ENCODE measurements at regions not wholly inside any gene's neighbourhood (a gene's known extent, or its start where the extent isn't known, plus 50 kb on each side); places are given as distances from the start of the nearest gene placed in this dataset.

DNA sequence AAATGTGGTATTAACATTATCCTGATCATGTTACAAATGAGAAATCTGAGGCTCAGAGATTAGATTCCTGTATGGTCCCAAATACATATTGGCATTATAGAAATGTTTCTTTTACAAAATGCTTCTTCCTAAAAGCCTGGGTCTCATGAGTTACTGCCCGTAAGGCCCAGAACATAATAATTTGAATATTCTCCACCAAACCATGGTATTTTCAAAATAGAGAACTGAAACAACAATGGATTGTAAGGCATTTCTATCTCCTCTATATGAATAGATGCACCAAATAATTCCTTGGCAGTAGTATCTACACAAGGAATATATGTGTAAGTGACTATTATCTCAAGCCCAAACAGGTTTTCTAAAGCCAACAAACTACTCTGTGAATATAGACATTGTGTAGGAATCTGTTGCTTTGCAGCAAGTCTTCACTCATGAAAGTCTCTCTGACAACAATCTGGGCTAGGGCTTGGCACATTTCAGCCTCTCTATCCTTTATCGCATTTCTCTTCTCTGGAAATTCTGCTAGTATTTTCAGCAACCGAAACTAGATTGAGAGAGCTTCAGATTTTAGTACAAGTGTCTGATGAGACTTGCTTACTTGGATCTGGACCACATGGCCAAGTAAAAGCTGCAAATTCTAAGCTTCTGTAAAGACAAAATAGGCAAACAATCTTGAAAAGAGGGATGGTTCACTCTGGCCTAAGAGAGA lies 112.8 kb upstream of the ARHGAP20 start:
- DNase-seq (ENCODE audit: low read depth, low spot score) (no peak), ATAC-seq (no peak)
- Histone ChIP-seq H3K4me3 (ENCODE audit: low read depth in 2 of 2, low read length in 2 of 2) (no peak overlapping the region), H3K27ac (ENCODE audit: low read length) (no peak overlapping the region), H3K4me1 (ENCODE audit: control insufficient read depth, insufficient read depth, low read length) (no peaks in the 10 kb centered on the region), H3K27me3 (ENCODE audit: control insufficient read depth, insufficient read depth, low read length) (no peaks in the 10 kb centered on the region), H3K9me3 (ENCODE audit: control insufficient read depth, insufficient read depth, low read depth, low read length) (no peaks in the 10 kb centered on the region), H3K36me3 (ENCODE audit: control insufficient read depth, insufficient read depth, low read length) (no peaks in the 10 kb centered on the region)
- ChIA-PET POLR2A (no interaction called here), CTCF (no interaction called here)
- in situ Hi-C loops (cut with HindIII; ENCODE audit: low pct_unique_long_range_greater_than_20kb, low sequenced_read_pairs): no loop called here
- BruUV-seq (replicated peaks): no TSS peak
- TF ChIP-seq, protein P1, sequence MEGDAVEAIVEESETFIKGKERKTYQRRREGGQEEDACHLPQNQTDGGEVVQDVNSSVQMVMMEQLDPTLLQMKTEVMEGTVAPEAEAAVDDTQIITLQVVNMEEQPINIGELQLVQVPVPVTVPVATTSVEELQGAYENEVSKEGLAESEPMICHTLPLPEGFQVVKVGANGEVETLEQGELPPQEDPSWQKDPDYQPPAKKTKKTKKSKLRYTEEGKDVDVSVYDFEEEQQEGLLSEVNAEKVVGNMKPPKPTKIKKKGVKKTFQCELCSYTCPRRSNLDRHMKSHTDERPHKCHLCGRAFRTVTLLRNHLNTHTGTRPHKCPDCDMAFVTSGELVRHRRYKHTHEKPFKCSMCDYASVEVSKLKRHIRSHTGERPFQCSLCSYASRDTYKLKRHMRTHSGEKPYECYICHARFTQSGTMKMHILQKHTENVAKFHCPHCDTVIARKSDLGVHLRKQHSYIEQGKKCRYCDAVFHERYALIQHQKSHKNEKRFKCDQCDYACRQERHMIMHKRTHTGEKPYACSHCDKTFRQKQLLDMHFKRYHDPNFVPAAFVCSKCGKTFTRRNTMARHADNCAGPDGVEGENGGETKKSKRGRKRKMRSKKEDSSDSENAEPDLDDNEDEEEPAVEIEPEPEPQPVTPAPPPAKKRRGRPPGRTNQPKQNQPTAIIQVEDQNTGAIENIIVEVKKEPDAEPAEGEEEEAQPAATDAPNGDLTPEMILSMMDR (IDR thresholded peaks at IDR 0.05): no peak
- TF ChIP-seq, protein P2, sequence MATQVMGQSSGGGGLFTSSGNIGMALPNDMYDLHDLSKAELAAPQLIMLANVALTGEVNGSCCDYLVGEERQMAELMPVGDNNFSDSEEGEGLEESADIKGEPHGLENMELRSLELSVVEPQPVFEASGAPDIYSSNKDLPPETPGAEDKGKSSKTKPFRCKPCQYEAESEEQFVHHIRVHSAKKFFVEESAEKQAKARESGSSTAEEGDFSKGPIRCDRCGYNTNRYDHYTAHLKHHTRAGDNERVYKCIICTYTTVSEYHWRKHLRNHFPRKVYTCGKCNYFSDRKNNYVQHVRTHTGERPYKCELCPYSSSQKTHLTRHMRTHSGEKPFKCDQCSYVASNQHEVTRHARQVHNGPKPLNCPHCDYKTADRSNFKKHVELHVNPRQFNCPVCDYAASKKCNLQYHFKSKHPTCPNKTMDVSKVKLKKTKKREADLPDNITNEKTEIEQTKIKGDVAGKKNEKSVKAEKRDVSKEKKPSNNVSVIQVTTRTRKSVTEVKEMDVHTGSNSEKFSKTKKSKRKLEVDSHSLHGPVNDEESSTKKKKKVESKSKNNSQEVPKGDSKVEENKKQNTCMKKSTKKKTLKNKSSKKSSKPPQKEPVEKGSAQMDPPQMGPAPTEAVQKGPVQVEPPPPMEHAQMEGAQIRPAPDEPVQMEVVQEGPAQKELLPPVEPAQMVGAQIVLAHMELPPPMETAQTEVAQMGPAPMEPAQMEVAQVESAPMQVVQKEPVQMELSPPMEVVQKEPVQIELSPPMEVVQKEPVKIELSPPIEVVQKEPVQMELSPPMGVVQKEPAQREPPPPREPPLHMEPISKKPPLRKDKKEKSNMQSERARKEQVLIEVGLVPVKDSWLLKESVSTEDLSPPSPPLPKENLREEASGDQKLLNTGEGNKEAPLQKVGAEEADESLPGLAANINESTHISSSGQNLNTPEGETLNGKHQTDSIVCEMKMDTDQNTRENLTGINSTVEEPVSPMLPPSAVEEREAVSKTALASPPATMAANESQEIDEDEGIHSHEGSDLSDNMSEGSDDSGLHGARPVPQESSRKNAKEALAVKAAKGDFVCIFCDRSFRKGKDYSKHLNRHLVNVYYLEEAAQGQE (IDR thresholded peaks at IDR 0.05; ENCODE audit: insufficient read depth in 1 of 2, low read depth in 2 of 2, low read length in 1 of 2): no peak
- no peak for TF ChIP-seq TCF7L2 (IDR thresholded peaks at IDR 0.05; ENCODE audit: low read depth, low read length)
- TF ChIP-seq POLR2AphosphoS5 (IDR thresholded peaks at IDR 0.05; ENCODE audit: low read depth, low read length): no peak
- TF ChIP-seq SIN3A (IDR thresholded peaks at IDR 0.05; ENCODE audit: borderline replicate concordance, insufficient read depth, low read depth, low read length): no peak
- intact Hi-C loops (cut with micrococcal nuclease; ENCODE audit: unreplicated experiment): no loop called here

DNA sequence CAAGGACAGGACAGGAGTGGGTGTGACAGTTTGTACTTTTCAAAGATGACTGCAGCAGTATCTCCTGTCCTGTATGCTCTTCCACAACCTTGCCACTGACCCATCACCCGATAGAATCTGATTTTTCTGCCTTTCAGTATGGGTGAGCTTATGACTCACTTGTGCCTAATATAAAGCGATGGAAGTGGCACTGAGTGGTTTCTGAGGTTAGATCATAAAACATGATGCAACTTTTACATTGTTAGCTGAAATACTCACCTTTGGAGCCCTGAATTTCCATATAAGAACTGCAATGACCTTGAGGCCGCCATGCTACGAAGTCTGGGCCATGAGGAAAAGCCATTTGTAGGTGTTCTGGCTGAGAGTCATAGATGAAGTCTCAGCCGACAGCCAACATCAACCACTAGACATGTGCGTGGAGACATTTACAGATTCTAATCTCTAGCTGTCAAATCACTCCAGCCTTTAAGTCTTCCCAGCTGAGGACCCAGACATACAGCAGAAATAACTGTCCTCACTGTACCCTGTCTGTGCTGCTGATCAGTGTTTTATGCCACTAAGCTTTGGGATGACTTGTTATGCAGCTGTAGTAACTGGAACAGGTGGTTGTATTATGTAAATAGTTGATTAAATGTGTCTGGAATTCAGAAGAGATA lies 105.9 kb upstream of the ARHGAP20 start:
- CTCF ChIA-PET: no interaction called here
- no peaks in the 10 kb centered on the region for H3K9me3 ChIP-seq (ENCODE audit: control insufficient read depth, insufficient read depth, low read depth, low read length)
- no peak overlapping the region for H3K27ac ChIP-seq (ENCODE audit: low read length)
- H3K27me3 ChIP-seq (ENCODE audit: control insufficient read depth, insufficient read depth, low read length): no peaks in the 10 kb centered on the region
- DNase-seq (ENCODE audit: low read depth, low spot score) (no peak), ATAC-seq (no peak)
- in situ Hi-C loops (cut with HindIII; ENCODE audit: low pct_unique_long_range_greater_than_20kb, low sequenced_read_pairs): no loop called here
- no peaks in the 10 kb centered on the region for H3K36me3 ChIP-seq (ENCODE audit: control insufficient read depth, insufficient read depth, low read length)
- H3K4me3 ChIP-seq (ENCODE audit: low read depth in 2 of 2, low read length in 2 of 2): no peak overlapping the region
- TF ChIP-seq SIN3A (IDR thresholded peaks at IDR 0.05; ENCODE audit: borderline replicate concordance, insufficient read depth, low read depth, low read length) (no peak), POLR2AphosphoS5 (IDR thresholded peaks at IDR 0.05; ENCODE audit: low read depth, low read length) (no peak), TCF7L2 (IDR thresholded peaks at IDR 0.05; ENCODE audit: low read depth, low read length) (no peak)
- TF ChIP-seq, protein P2 (IDR thresholded peaks at IDR 0.05; ENCODE audit: insufficient read depth in 1 of 2, low read depth in 2 of 2, low read length in 1 of 2): no peak
- TF ChIP-seq, protein P1 (IDR thresholded peaks at IDR 0.05): no peak
- intact Hi-C loops (cut with micrococcal nuclease; ENCODE audit: unreplicated experiment): no loop called here
- POLR2A ChIA-PET: no interaction called here
- H3K4me1 ChIP-seq (ENCODE audit: control insufficient read depth, insufficient read depth, low read length): no peaks in the 10 kb centered on the region
- no TSS peak for BruUV-seq (replicated peaks)
